KOPT-K1 (cell line): ENCODE measurements at regions not wholly inside any gene's neighbourhood (a gene's known extent, or its start where the extent isn't known, plus 50 kb on each side); places are given as distances from the start of the nearest gene placed in this dataset.
"Not testable (repeated sequence)": the region's sequence is repeated elsewhere in the genome, so short reads cannot be mapped to it uniquely, and the experiment has no call there.

Experiments used
- H3K27ac ChIP-seq: fragments of 200-600 bp; sonication (generic); 2 replicates; pipeline ENCODE4 v1.5.1; 2016; ENCODE audit warnings: antibody characterized with exemption, mild to moderate bottlenecking, low read depth, low read length; ENCODE audit not compliant: poor library complexity, severe bottlenecking
- H3K36me3 ChIP-seq: fragments of 200-600 bp; sonication (generic); 2 replicates; pipeline ENCODE4 v1.5.1; 2017; ENCODE audit warnings: antibody characterized with exemption, mild to moderate bottlenecking, low read length, moderate library complexity; ENCODE audit not compliant: insufficient read depth
- H3K9me3 ChIP-seq: fragments of 200-600 bp; sonication (generic); 2 replicates; pipeline ENCODE4 v1.5.1; 2017; ENCODE audit warnings: antibody characterized with exemption, low read length, mild to moderate bottlenecking; ENCODE audit not compliant: insufficient read depth, poor library complexity, severe bottlenecking

- Histone ChIP-seq H3K27ac (no peak overlapping the region), H3K9me3 (no peaks in the 10 kb centered on the region), H3K36me3 (no peaks in the 10 kb centered on the region)
Measured at GRCh38 chr6:1475174-1475573, 85.8 kb downstream of the FOXF2 start.

DNA sequence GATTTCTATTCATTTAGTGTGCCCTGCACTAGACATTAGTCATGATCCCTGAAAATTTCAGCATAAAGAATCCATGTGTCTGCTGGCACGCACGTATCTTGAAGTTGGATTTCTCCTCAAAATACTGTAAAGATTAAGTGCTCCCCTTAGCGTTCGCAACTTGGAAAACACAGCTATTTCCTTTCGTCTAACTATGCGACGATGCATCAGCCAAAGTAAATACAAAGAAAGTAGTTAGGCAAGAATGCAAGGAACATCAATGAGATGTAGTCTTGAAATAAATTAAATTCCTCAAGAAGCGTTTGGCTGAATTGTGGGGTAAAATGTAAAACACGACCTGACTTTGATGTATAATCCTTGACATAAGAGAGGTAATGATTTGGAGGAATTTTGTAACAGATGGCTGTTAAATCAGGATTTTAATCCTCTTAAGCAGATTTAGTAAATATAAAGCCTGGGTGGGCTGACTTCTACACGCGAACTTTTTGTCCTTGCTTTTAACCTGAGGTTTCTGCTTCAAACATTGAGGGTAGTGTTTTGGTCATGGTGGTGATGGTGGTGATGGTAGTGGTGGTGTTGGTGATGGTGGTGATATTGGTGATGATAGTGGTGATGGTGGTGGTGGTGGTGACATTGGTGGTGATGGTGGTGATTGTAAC, 88.2 kb downstream of the FOXF2 start:
- Histone ChIP-seq H3K36me3 (no peaks in the 10 kb centered on the region), H3K27ac (no peak overlapping the region), H3K9me3 (no peaks in the 10 kb centered on the region)

DNA sequence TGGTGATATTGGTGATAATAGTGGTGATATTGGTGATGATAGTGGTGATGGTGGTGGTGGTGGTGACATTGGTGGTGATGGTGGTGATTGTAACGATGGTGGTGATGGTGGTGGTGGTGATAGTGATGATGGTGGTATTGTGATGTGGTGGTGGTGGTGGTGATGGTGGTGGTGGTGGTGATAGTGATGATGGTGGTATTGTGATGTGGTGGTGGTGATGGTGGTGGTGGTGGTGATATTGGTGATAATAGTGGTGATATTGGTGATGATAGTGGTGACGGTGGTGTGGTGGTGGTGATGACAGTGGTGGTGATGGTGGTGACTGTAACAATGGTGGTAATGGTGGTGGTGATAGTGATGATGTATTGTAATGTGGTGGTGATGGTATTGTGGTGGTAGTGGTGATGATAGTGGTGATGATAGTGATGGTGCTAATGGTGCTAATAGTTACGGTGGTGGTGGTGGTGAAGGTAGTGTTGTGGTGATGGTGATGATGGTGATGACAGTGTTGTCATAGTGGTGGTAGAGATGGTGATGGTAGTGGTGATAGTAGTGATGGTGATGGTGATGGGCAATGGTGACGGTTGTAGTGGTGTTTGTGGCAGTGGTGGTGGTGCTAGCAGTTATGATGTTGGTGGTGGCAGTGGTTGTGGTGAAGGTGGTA, 88.9 kb downstream of the FOXF2 start:
- H3K36me3 ChIP-seq, H3K9me3 ChIP-seq, H3K27ac ChIP-seq: not testable (repeated sequence)

DNA sequence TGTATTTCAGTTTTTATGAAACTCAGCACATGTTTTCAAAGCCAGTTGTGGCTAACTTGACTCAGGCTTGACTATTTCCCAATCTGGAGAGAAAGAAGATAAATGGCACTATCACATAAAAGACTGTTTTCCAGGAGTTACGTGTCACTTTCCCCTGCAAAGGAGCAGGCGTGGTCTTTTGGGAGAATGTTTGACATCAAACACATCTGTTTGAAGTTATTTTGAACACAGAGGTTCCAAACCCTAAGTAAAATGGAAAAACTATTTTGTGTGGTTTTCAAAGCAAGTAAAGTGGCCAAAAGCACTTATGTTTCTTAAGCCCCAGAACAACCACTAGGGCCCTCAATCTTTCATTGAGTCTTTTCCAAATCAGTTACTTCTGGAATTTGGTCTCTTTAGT, 89.7 kb downstream of the FOXF2 start:
- Histone ChIP-seq H3K36me3 (no peaks in the 10 kb centered on the region), H3K27ac (no peak overlapping the region), H3K9me3 (no peaks in the 10 kb centered on the region)

- H3K27ac ChIP-seq: no peak overlapping the region
- H3K36me3 ChIP-seq: no peaks in the 10 kb centered on the region
- H3K9me3 ChIP-seq: no peaks in the 10 kb centered on the region
Measured at GRCh38 chr6:1479601-1480221, 90.3 kb downstream of the FOXF2 start.

DNA sequence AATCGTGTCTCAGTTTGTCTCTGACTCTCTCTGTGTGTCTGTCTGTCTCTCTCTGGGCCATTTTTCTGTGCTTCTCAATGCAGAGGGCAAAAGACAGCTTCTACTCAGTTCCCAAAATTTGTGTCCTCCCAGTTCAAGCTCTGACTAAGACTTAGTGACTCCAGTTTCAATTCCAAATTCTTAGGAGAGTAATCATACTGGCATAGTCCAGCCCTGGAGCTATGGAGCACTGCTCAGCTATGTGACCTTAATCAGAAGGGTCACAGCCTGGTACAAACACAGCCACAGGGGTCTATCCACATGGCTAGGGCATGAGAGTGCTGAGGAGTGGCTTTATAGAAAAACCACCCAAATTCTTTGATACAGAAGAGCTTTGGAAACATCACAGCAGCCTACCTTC, 91.9 kb downstream of the FOXF2 start:
- H3K36me3 ChIP-seq: no peaks in the 10 kb centered on the region
- H3K27ac ChIP-seq: no peak overlapping the region
- no peaks in the 10 kb centered on the region for H3K9me3 ChIP-seq

DNA sequence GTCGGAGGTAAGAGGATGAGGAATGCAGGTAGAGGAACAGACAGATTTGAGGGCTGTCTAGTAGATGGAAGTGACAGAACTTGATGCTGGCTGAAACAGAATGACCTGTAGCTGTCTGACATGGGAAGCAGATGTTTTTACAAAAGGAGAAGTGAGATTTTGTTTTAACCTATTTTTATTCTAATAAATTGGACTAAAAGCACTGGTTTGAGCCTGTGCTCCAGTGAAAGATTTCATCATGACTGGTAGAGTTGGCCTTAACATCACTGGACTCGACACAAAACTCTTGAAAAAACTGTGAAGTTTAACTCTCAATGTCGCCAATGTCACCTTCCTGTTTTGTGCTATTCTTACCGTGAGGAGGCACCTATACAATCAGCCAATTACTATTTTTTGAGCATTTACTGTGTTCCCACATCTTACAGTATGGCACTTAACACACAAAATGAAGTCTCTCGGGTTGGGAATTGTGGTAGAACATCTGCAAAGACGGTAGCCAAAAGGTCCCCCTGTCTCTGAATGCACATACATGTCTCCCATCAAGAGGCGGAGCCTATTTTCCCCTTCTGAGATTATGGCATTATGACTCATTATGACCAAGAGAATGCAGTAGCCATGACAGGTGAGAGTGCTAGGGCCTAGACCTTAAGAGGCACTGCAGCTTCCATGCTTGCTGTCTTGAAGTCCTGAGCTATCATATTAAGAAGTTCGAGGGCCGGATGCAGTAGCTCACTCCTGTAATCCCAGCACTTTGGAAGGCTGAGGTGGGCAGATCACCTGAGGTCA, 93.2 kb downstream of the FOXF2 start:
- Histone ChIP-seq H3K27ac (no peak overlapping the region), H3K36me3 (no peaks in the 10 kb centered on the region), H3K9me3 (no peaks in the 10 kb centered on the region)

- no peaks in the 10 kb centered on the region for H3K36me3 ChIP-seq
- no peaks in the 10 kb centered on the region for H3K9me3 ChIP-seq
- no peak overlapping the region for H3K27ac ChIP-seq
Measured at GRCh38 chr6:1485678-1486077, 96.3 kb downstream of the FOXF2 start.

DNA sequence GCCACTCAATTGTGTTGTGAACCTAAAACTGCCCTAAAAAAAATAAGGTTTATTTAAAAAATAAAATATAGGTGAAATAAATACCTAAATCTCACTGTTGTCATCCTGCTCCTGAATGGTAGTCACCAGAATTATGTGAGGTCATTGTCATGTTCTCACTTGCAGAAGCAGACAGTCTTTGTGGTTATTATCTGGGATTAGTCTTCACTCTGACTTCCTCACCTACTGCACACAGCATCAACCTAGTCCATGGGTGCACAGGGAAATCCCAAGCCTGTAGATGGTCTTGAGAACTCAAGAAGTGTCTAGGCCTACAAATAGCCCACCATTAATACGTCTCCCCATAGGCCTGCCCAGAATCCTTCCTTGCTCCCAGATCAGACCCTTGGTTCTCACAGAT, 97.0 kb downstream of the FOXF2 start:
- Histone ChIP-seq H3K9me3 (no peaks in the 10 kb centered on the region), H3K36me3 (no peaks in the 10 kb centered on the region), H3K27ac (no peak overlapping the region)

DNA sequence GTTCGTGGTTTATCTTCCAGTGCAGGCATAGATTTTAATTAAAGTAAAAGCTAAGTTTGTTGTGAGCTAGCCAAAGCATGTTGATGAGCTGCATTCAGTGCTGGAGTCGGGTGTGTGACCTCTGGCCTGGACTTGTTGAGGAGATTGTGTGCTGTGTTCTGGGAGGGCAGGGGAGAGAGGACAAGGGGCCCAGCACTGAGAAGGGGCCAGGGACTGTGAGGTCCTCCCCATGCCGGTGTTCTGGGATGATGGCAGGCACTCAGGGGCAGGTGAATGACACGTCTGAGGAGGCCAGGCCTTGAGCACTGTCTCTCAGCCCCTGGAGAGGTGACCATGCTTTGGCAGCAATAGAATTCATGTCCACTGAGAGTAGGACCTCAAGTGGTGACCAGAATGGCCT, 97.9 kb downstream of the FOXF2 start:
- Histone ChIP-seq H3K27ac (no peak overlapping the region), H3K9me3 (no peaks in the 10 kb centered on the region)

DNA sequence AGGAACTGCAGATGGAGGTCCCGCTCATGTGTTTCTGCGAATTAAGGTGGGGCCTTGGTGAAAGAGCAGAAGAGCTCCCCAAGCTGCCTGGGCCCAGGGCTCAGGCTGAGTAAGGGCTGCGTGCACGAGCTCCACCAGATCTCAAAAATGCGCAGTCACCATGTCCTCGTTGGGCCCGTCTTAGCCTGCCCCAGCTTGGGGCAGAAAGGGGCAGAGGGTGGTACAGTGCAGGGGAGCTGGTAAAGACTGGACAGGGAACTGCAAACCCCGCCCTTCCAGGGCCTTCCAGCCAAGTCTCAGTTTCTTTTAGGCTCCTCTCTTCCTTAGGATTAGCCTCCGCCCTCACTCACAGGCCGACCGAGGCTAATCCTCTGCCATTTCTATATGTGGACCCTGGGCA, 101.6 kb downstream of the FOXF2 start:
- H3K27ac ChIP-seq: no peak overlapping the region
- H3K36me3 ChIP-seq: no peaks in the 10 kb centered on the region
- H3K9me3 ChIP-seq: peaks cover 3% of the 10 kb centered on the region

More for the DNA sequence above, 97.9 kb downstream of the FOXF2 start:
- H3K36me3 ChIP-seq: no peaks in the 10 kb centered on the region

GRCh38 chr6:1491591-1492319, 102.4 kb downstream of the FOXF2 start:
- no peaks in the 10 kb centered on the region for H3K36me3 ChIP-seq
- no peak overlapping the region for H3K27ac ChIP-seq
- peaks cover 8% of the 10 kb centered on the region for H3K9me3 ChIP-seq

- Histone ChIP-seq H3K36me3 (no peaks in the 10 kb centered on the region), H3K27ac (no peak overlapping the region), H3K9me3 (peaks cover 8% of the 10 kb centered on the region)
Measured at GRCh38 chr6:1494671-1495070, 105.3 kb downstream of the FOXF2 start.

- Histone ChIP-seq H3K27ac (no peak overlapping the region), H3K9me3 (peaks cover 8% of the 10 kb centered on the region), H3K36me3 (no peaks in the 10 kb centered on the region)
Measured at GRCh38 chr6:1495344-1495743, 106.0 kb downstream of the FOXF2 start.

GRCh38 chr6:1496092-1496491, 106.7 kb downstream of the FOXF2 start:
- H3K36me3 ChIP-seq: no peaks in the 10 kb centered on the region
- peaks cover 8% of the 10 kb centered on the region for H3K9me3 ChIP-seq
- no peak overlapping the region for H3K27ac ChIP-seq
